GM10266 (cell line): ENCODE measurements at regions not wholly inside any gene's neighbourhood (a gene's known extent, or its start where the extent isn't known, plus 50 kb on each side); places are given as distances from the start of the nearest gene placed in this dataset.
"Not testable (repeated sequence)": the region's sequence is repeated elsewhere in the genome, so short reads cannot be mapped to it uniquely, and the experiment has no call there.

Experiments
- DNase-seq: peaks from one replicate; pipeline ENCODE4 v3.0.0; 2012; ENCODE audit errors: extremely low spot score
- TF ChIP-seq, protein P1 (sequence below): IDR thresholded peaks from 2 replicates; pipeline ENCODE4 v1.5.1; 2012; ENCODE audit warnings: mild to moderate bottlenecking, low read depth; ENCODE audit not compliant: control insufficient read depth, insufficient read depth; ENCODE audit errors: missing control alignments

GRCh38 chr3:144590854-144591253 lies 619.2 kb downstream of the DIPK2A start:
- TF ChIP-seq, protein P1, sequence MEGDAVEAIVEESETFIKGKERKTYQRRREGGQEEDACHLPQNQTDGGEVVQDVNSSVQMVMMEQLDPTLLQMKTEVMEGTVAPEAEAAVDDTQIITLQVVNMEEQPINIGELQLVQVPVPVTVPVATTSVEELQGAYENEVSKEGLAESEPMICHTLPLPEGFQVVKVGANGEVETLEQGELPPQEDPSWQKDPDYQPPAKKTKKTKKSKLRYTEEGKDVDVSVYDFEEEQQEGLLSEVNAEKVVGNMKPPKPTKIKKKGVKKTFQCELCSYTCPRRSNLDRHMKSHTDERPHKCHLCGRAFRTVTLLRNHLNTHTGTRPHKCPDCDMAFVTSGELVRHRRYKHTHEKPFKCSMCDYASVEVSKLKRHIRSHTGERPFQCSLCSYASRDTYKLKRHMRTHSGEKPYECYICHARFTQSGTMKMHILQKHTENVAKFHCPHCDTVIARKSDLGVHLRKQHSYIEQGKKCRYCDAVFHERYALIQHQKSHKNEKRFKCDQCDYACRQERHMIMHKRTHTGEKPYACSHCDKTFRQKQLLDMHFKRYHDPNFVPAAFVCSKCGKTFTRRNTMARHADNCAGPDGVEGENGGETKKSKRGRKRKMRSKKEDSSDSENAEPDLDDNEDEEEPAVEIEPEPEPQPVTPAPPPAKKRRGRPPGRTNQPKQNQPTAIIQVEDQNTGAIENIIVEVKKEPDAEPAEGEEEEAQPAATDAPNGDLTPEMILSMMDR = no peak
- no peak for DNase-seq

GRCh38 chr3:144593881-144594280 lies 622.3 kb downstream of the DIPK2A start:
- no peak for DNase-seq
- TF ChIP-seq, protein P1 = no peak

DNA sequence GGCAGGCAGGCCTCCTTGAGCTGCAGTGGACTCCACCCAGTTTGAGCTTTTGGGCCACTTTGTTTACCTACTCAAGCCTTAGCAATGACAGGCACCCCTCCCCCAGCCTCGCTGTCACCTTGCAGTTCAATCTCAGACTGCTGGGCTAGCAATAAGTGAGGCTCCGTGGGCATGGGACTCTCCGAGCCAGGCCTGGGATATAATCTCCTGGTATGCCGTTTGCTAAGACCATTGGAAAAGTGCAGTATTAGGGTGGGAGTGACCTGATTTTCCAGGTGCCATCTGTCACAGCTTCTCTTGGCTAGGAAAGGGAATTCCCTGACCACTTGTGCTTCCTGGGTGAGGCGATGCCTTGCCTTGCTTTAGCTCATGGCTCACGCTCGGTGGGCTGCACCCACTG lies 648.6 kb downstream of the DIPK2A start:
- DNase-seq = not testable (repeated sequence)

DNA sequence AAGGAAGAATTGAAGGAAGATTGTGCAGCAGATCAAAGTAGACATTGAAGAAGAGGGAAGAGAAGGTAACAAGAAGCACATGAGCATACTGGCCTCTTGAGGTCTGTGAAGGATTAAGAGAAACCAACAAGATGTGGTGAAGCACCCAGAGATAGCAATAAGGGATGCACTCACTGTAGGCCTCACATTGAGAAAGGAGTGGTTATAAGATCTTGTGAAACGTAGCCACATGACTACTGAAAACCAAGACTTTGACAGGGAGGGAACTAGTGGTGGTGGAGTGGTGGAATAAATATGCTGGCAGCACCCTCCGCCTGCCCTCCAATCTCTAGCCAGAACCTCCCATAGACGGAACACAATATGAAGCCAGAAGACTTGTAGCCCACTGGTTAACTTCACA lies 651.2 kb downstream of the DIPK2A start:
- TF ChIP-seq, protein P1 = no peak

DNA sequence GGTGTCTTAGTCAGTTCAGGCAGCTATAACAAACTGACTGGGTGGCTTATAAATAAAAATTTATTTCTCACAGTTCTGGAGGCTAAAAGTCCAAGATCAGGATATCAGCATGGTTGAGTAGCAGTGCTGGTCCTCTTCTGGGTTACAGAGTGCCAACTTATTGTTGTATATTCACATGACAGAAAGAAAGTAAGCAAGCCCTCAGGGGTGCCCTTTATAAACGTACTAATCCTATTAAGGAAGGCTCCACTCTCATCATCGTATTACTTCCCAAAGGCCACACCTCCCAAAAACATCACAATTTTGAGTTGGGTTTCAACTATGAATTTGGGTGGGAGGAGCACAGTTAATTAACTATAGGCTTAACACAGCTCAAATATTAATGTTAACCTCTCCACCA lies 653.0 kb downstream of the DIPK2A start:
- TF ChIP-seq, protein P1 = no peak
- DNase-seq = no peak

More for the DNA sequence above, 651.2 kb downstream of the DIPK2A start:
- no peak for DNase-seq

- TF ChIP-seq, protein P1 = no peak
Measured at GRCh38 chr3:144626835-144627234, 655.2 kb downstream of the DIPK2A start.

DNA sequence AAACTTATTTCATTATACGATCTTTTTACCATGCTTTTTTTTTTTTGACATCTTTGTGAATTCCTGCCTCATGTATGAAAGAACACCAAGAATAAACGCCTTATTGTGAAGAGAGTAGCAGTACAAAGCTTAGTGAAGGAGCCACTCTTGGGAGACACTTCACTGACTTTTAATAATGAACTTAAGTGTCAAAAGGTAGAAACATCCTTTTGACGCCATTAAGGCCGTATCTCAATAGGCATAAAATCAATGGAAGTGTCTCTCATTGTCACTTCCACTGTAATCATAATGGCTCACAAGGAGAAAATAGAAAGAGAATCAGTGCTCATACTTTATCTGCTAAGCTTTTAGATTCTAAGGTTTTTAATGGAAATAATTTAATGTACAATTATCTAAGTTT lies 657.8 kb downstream of the DIPK2A start:
- no peak for DNase-seq

More at GRCh38 chr3:144626835-144627234, 655.2 kb downstream of the DIPK2A start:
- DNase-seq = no peak

More for the DNA sequence above, 657.8 kb downstream of the DIPK2A start:
- TF ChIP-seq, protein P1 = no peak
